IMR-90 (cell line): ENCODE measurements at regions not wholly inside any gene's neighbourhood (a gene's known extent, or its start where the extent isn't known, plus 50 kb on each side); places are given as distances from the start of the nearest gene placed in this dataset.

Source experiments
- ATAC-seq: fragments of 200-7000 bp; cut with Tn5 transposase; 2 replicates; pipeline ENCODE4 v1.9.1; 2020; ENCODE audit warnings: low read depth, mild to moderate bottlenecking, moderate library complexity
- BruUV-seq: library from RNA; stranded (reverse); fragments of 400-500 nt; replicated peaks from 2 replicates; lab custom pipeline; 2021; lab: Mats Ljungman, UMichigan
- CTCF ChIA-PET: fragments of 300-600 bp; formaldehyde crosslinking; extraction: SDS; loops from one replicate; lab custom pipeline; 2021; ENCODE audit warnings: antibody characterized with exemption; lab: Yijun Ruan, JAX
- POLR2A ChIA-PET: fragments of 300-600 bp; sonication (Branson Sonifier 250); formaldehyde crosslinking; loops from one replicate; lab custom pipeline; 2022; ENCODE audit warnings: antibody characterized with exemption; ENCODE audit not compliant: unreplicated experiment; lab: Charles Lee
- DNase-seq: peaks from one replicate; pipeline ENCODE4 v3.0.0; 2013
- H2AFZ ChIP-seq: replicated peaks from 2 replicates; pipeline ENCODE3; 2013; ENCODE audit warnings: low read length, mild to moderate bottlenecking; ENCODE audit not compliant: poor library complexity
- H2AK5ac ChIP-seq: 2 replicates; pipeline ENCODE4 v1.6.1; 2013; ENCODE audit warnings: low read depth, low read length, inconsistent platforms
- H2AK9ac ChIP-seq: replicated peaks from 2 replicates; pipeline ENCODE3; 2013; ENCODE audit warnings: mild to moderate bottlenecking, low read depth, low read length, moderate library complexity; ENCODE audit not compliant: poor library complexity
- H2BK120ac ChIP-seq: 2 replicates; pipeline ENCODE4 v1.6.1; 2013; ENCODE audit warnings: low read depth, low read length, inconsistent platforms
- H2BK15ac ChIP-seq: 3 replicates; pipeline ENCODE4 v1.6.1; 2013; ENCODE audit warnings: low read depth, low read length, inconsistent platforms
- H2BK20ac ChIP-seq: 2 replicates; pipeline ENCODE4 v1.6.1; 2013; ENCODE audit warnings: low read depth, mild to moderate bottlenecking, inconsistent platforms, low read length, moderate library complexity
- H2BK5ac ChIP-seq: 2 replicates; pipeline ENCODE4 v1.6.1; 2013; ENCODE audit warnings: mild to moderate bottlenecking, low read depth, low read length, inconsistent platforms; ENCODE audit not compliant: poor library complexity, severe bottlenecking
- H3K14ac ChIP-seq: replicated peaks from 2 replicates; pipeline ENCODE4 v1.6.1; 2013; ENCODE audit warnings: low read depth, low read length, inconsistent platforms
- H3K18ac ChIP-seq: 2 replicates; pipeline ENCODE4 v1.6.1; 2013; ENCODE audit warnings: low read depth, low read length, control low read depth
- H3K23ac ChIP-seq: 2 replicates; pipeline ENCODE4 v1.6.1; 2013; ENCODE audit warnings: low read depth, low read length, inconsistent platforms
- H3K27ac ChIP-seq: 2 replicates; pipeline ENCODE4 v1.5.1; 2013; ENCODE audit warnings: mild to moderate bottlenecking, control low read depth, low read length; ENCODE audit not compliant: insufficient read depth
- H3K27me3 ChIP-seq: 2 replicates; pipeline ENCODE4 v1.6.1; 2013; ENCODE audit warnings: low read length; ENCODE audit not compliant: control insufficient read depth, insufficient read depth
- H3K36me3 ChIP-seq: 2 replicates; pipeline ENCODE4 v1.6.1; 2013; ENCODE audit warnings: low read length, mixed read lengths; ENCODE audit not compliant: control insufficient read depth, insufficient read depth
- H3K4ac ChIP-seq: 2 replicates; pipeline ENCODE4 v1.6.1; 2013; ENCODE audit warnings: low read depth, low read length, inconsistent platforms
- H3K4me1 ChIP-seq: 2 replicates; pipeline ENCODE4 v1.6.1; 2013; ENCODE audit warnings: low read length, mixed read lengths; ENCODE audit not compliant: control insufficient read depth, insufficient read depth
- H3K4me2 ChIP-seq: 2 replicates; pipeline ENCODE4 v1.6.1; 2013; ENCODE audit warnings: low read depth, mild to moderate bottlenecking, control low read depth, low read length, moderate library complexity
- H3K4me3 ChIP-seq: 2 replicates; pipeline ENCODE4 v1.5.1; 2013; ENCODE audit warnings: low read depth, mild to moderate bottlenecking, control low read depth, low read length, moderate library complexity; ENCODE audit not compliant: insufficient read depth
- H3K56ac ChIP-seq: 2 replicates; pipeline ENCODE4 v1.6.1; 2013; ENCODE audit warnings: low read length, inconsistent platforms; ENCODE audit not compliant: insufficient read depth; ENCODE audit errors: extremely low read depth
- H3K79me1 ChIP-seq, 2 experiments: 2 replicates each; pipeline ENCODE4 v1.6.1; 2013; ENCODE audit warnings: low read length in 2 of 2, inconsistent platforms in 1 of 2, low read depth in 1 of 2
- H3K9ac ChIP-seq: 2 replicates; pipeline ENCODE4 v1.6.1; 2013; ENCODE audit warnings: low read depth, low read length, control low read depth
- H3K9me1 ChIP-seq: 2 replicates; pipeline ENCODE4 v1.6.1; 2013; ENCODE audit warnings: low read length, inconsistent platforms; ENCODE audit not compliant: insufficient read depth
- H3K9me3 ChIP-seq: 2 replicates; pipeline ENCODE4 v1.6.1; 2013; ENCODE audit warnings: low read length; ENCODE audit not compliant: control insufficient read depth, insufficient read depth
- H4K20me1 ChIP-seq: 2 replicates; pipeline ENCODE4 v1.6.1; 2013; ENCODE audit warnings: low read length, inconsistent platforms; ENCODE audit not compliant: insufficient read depth
- H4K5ac ChIP-seq: 2 replicates; pipeline ENCODE4 v1.6.1; 2013; ENCODE audit warnings: mild to moderate bottlenecking, low read depth, low read length, control low read depth
- H4K8ac ChIP-seq, 2 experiments: 2 replicates each; pipeline ENCODE4 v1.6.1; 2013; ENCODE audit warnings: low read depth in 2 of 2, low read length in 2 of 2, control low read depth in 1 of 2, inconsistent platforms in 1 of 2
- H4K91ac ChIP-seq: 2 replicates; pipeline ENCODE4 v1.6.1; 2013; ENCODE audit warnings: low read depth, low read length, inconsistent platforms; ENCODE audit not compliant: insufficient read depth
- BHLHE40 ChIP-seq: fragments of 150-350 bp; IDR thresholded peaks from 2 replicates; pipeline ENCODE4 v1.6.1; 2016; ENCODE audit warnings: mild to moderate bottlenecking, low read depth, low read length
- CHD1 ChIP-seq: IDR thresholded peaks from 2 replicates; pipeline ENCODE4 v1.6.1; 2012; ENCODE audit warnings: low read depth, low read length, improper control_type of control experiment
- MXI1 ChIP-seq: IDR thresholded peaks from 2 replicates; pipeline ENCODE4 v1.6.1; 2012; ENCODE audit warnings: low read depth, mild to moderate bottlenecking, low read length, moderate library complexity, borderline replicate concordance
- NFE2L2 ChIP-seq: fragments of 150-350 bp; IDR thresholded peaks from 2 replicates; pipeline ENCODE4 v1.6.1; 2016; ENCODE audit warnings: low read depth, mild to moderate bottlenecking, low read length
- RCOR1 ChIP-seq: IDR thresholded peaks from 2 replicates; pipeline ENCODE4 v1.6.1; 2012; ENCODE audit warnings: mild to moderate bottlenecking, low read length, improper control_type of control experiment; ENCODE audit not compliant: insufficient replicate concordance
- RFX5 ChIP-seq: IDR thresholded peaks from 2 replicates; pipeline ENCODE4 v1.8.0; 2012; ENCODE audit warnings: low read depth, mild to moderate bottlenecking, low read length, moderate library complexity
- SMC3 ChIP-seq: fragments of 150-350 bp; IDR thresholded peaks from 2 replicates; pipeline ENCODE4 v1.6.1; 2016; ENCODE audit warnings: low read depth, mild to moderate bottlenecking, antibody characterized with exemption, low read length, moderate library complexity
- WGBS, 2 experiments: methylation state at CpG; one replicate each; pipeline versions ENCODE4 v1.1.5 to v1.1.7; 2013; ENCODE audit warnings: missing lambda C conversion rate in 2 of 2; ENCODE audit not compliant: insufficient read length in 1 of 2; ENCODE audit errors: extremely low coverage in 2 of 2; 5-methylcytosine and 5-hydroxymethylcytosine counted together
- dilution Hi-C: fragments of 300-500 bp; cut with HindIII; formaldehyde crosslinking; loops from one replicate; pipeline ENCODE4 v1.14.3; 2018; ENCODE audit warnings: low sequenced_read_pairs; ENCODE audit not compliant: unreplicated experiment
- in situ Hi-C: fragments of 300-500 bp; cut with MboI; formaldehyde crosslinking; loops from 3 replicates; pipeline ENCODE4 v1.14.3; 2019; ENCODE audit warnings: low sequenced_read_pairs, inconsistent platforms, mixed read lengths
- intact Hi-C: fragments of 100-400 bp; cut with micrococcal nuclease; formaldehyde crosslinking; loops from 2 replicates; pipeline ENCODE4 v1.10.0; 2022
- TF ChIP-seq, protein P1 (sequence below): fragments of 150-350 bp; IDR thresholded peaks from 2 replicates; pipeline ENCODE4 v1.6.1; 2017; ENCODE audit warnings: mild to moderate bottlenecking, antibody characterized with exemption, low read length, low read depth

DNA sequence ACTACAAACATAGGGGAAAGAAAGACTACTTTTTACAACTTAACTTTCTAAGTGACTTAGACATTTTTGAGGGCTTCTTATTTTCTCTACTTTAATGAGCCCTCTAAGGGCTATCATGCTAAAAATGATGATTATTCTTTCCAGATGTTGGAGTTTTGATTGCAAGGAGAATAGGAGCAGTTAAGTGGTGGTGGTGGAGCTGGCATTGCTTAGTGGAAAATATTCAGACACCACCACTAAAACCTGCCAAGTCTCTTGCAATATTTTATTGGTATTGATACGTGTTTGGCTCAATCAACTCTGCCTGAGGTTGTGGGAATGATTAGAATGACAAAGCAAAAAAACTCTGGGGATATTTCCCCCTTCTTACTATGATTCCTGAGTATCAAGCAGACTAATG, 82.6 kb upstream of the PTGFR start:
- H2AK5ac ChIP-seq: no peak overlapping the region
- no peak overlapping the region for H3K23ac ChIP-seq
- ATAC-seq: no peak
- H3K4me2 ChIP-seq: no peak overlapping the region
- no peaks in the 10 kb centered on the region for H3K79me1 ChIP-seq
- H2BK5ac ChIP-seq: no peak overlapping the region
- BruUV-seq: no TSS peak
- TF ChIP-seq NFE2L2: no peak
- TF ChIP-seq, protein P1, sequence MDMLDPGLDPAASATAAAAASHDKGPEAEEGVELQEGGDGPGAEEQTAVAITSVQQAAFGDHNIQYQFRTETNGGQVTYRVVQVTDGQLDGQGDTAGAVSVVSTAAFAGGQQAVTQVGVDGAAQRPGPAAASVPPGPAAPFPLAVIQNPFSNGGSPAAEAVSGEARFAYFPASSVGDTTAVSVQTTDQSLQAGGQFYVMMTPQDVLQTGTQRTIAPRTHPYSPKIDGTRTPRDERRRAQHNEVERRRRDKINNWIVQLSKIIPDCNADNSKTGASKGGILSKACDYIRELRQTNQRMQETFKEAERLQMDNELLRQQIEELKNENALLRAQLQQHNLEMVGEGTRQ: no peak
- TF ChIP-seq RCOR1: no peak
- no peak for TF ChIP-seq RFX5
- no peak for TF ChIP-seq BHLHE40
- no peak for TF ChIP-seq MXI1
- TF ChIP-seq SMC3: no peak
- TF ChIP-seq CHD1: no peak
- no peak for DNase-seq
- H3K9me3 ChIP-seq: peaks cover 22% of the 10 kb centered on the region
- intact Hi-C loops: no loop called here
- WGBS, 2 experiments: no CpG with 5 or more reads among the region's 1 CpG
- dilution Hi-C loops: no loop called here
- H3K27me3 ChIP-seq: no peaks in the 10 kb centered on the region
- no peak overlapping the region for H3K18ac ChIP-seq
- no peak overlapping the region for H4K91ac ChIP-seq
- POLR2A ChIA-PET: no interaction called here
- H3K4me1 ChIP-seq: no peaks in the 10 kb centered on the region
- H2AFZ ChIP-seq: no peak overlapping the region
- H2BK120ac ChIP-seq: no peak overlapping the region
- H4K5ac ChIP-seq: no peak overlapping the region
- CTCF ChIA-PET: no interaction called here
- no peaks in the 10 kb centered on the region for H3K36me3 ChIP-seq
- no peaks in the 10 kb centered on the region for H3K9me1 ChIP-seq
- H3K4me3 ChIP-seq: no peak overlapping the region
- H3K14ac ChIP-seq: no peak overlapping the region
- H4K20me1 ChIP-seq: no peaks in the 10 kb centered on the region
- H2BK20ac ChIP-seq: no peak overlapping the region
- no peak overlapping the region for H3K9ac ChIP-seq
- H3K4ac ChIP-seq: no peak overlapping the region
- no peak overlapping the region for H3K27ac ChIP-seq
- no peak overlapping the region for H2AK9ac ChIP-seq
- no peak overlapping the region for H2BK15ac ChIP-seq
- in situ Hi-C loops: no loop called here
- H3K56ac ChIP-seq: no peak overlapping the region
- no peak overlapping the region for H4K8ac ChIP-seq
